ENCODE measurements at regions not wholly inside any gene's neighbourhood (a gene's known extent, or its start where the extent isn't known, plus 50 kb on each side); places are given as distances from the start of the nearest gene placed in this dataset.

- TF ChIP-seq CTCF (IDR thresholded peaks at IDR 0.05; ENCODE audit: unreplicated experiment), result no peak
- no peak for DNase-seq (ENCODE audit: low spot score in 2 of 2, unreplicated experiment in 2 of 2)
- no peaks in the 10 kb centered on the region for H3K9me3 Mint-ChIP-seq
- peaks cover 61% of the 10 kb centered on the region for H3K27me3 Mint-ChIP-seq (ENCODE audit: low read depth)
- H3K27ac Mint-ChIP-seq, result no peak overlapping the region
- H3K4me1 Mint-ChIP-seq, result peaks cover 5% of the 10 kb centered on the region
- H3K36me3 Mint-ChIP-seq, result no peaks in the 10 kb centered on the region
- H3K4me3 Mint-ChIP-seq, result no peak overlapping the region
Measured at GRCh38 chr5:66365981-66366380, 221.9 kb downstream of the SREK1 start.

GRCh38 chr5:66367814-66368541, 223.9 kb downstream of the SREK1 start:
- peaks cover under 1% of the 10 kb centered on the region for H3K4me1 Mint-ChIP-seq

GRCh38 chr5:66368811-66369210, 224.7 kb downstream of the SREK1 start:
- H3K4me3 Mint-ChIP-seq, result no peak overlapping the region
- H3K4me1 Mint-ChIP-seq, result no peaks in the 10 kb centered on the region
- DNase-seq (ENCODE audit: low spot score in 2 of 2, unreplicated experiment in 2 of 2), result no peak
- H3K9me3 Mint-ChIP-seq, result no peaks in the 10 kb centered on the region
- no peak overlapping the region for H3K27ac Mint-ChIP-seq
- H3K36me3 Mint-ChIP-seq, result no peaks in the 10 kb centered on the region
- TF ChIP-seq CTCF (IDR thresholded peaks at IDR 0.05; ENCODE audit: unreplicated experiment), result no peak
- peaks cover 59% of the 10 kb centered on the region for H3K27me3 Mint-ChIP-seq (ENCODE audit: low read depth)

More at GRCh38 chr5:66367814-66368541, 223.9 kb downstream of the SREK1 start:
- Mint-ChIP-seq H3K36me3 (no peaks in the 10 kb centered on the region), H3K9me3 (no peaks in the 10 kb centered on the region), H3K27ac (no peak overlapping the region), H3K4me3 (no peak overlapping the region), H3K27me3 (ENCODE audit: low read depth) (peaks cover 60% of the 10 kb centered on the region)
- no peak for TF ChIP-seq CTCF (IDR thresholded peaks at IDR 0.05; ENCODE audit: unreplicated experiment)
- DNase-seq (ENCODE audit: low spot score in 2 of 2, unreplicated experiment in 2 of 2), result no peak

GRCh38 chr5:66377747-66378146, 218.4 kb upstream of the MAST4 start:
- no peak for TF ChIP-seq CTCF (IDR thresholded peaks at IDR 0.05; ENCODE audit: unreplicated experiment)
- peaks cover 27% of the 10 kb centered on the region for H3K9me3 Mint-ChIP-seq
- H3K27me3 Mint-ChIP-seq (ENCODE audit: low read depth), result peaks cover 12% of the 10 kb centered on the region
- DNase-seq (ENCODE audit: low spot score in 2 of 2, unreplicated experiment in 2 of 2), result no peak
- no peak overlapping the region for H3K27ac Mint-ChIP-seq
- no peak overlapping the region for H3K4me3 Mint-ChIP-seq
- no peaks in the 10 kb centered on the region for H3K4me1 Mint-ChIP-seq
- no peaks in the 10 kb centered on the region for H3K36me3 Mint-ChIP-seq

- TF ChIP-seq CTCF (IDR thresholded peaks at IDR 0.05; ENCODE audit: unreplicated experiment), result no peak
- no peak overlapping the region for H3K27ac Mint-ChIP-seq
- peaks cover 27% of the 10 kb centered on the region for H3K9me3 Mint-ChIP-seq
- DNase-seq (ENCODE audit: low spot score in 2 of 2, unreplicated experiment in 2 of 2), result no peak
- H3K4me1 Mint-ChIP-seq, result no peaks in the 10 kb centered on the region
- H3K27me3 Mint-ChIP-seq (ENCODE audit: low read depth), result peaks cover 9% of the 10 kb centered on the region
- no peaks in the 10 kb centered on the region for H3K36me3 Mint-ChIP-seq
- H3K4me3 Mint-ChIP-seq, result no peak overlapping the region
Measured at GRCh38 chr5:66378407-66378806, 217.8 kb upstream of the MAST4 start.

Measured in mesothelial cell of epicardium (in vitro differentiated cells).